DOHH2 (cell line): ENCODE measurements at regions not wholly inside any gene's neighbourhood (a gene's known extent, or its start where the extent isn't known, plus 50 kb on each side); places are given as distances from the start of the nearest gene placed in this dataset.

Source experiments
- H3F3A ChIP-seq: fragments of 200-600 bp; sonication (generic), shearing (Covaris generic); 2 replicates; pipeline ENCODE4 v1.6.0; 2016; ENCODE audit warnings: antibody characterized with exemption, mild to moderate bottlenecking; ENCODE audit not compliant: control insufficient read depth, insufficient read depth
- H3K27ac ChIP-seq: fragments of 200-600 bp; sonication (generic); 2 replicates; pipeline ENCODE4 v1.5.1; 2014; ENCODE audit warnings: low read depth, mild to moderate bottlenecking, low read length, moderate library complexity
- H3K27me3 ChIP-seq: fragments of 200-600 bp; sonication (generic); 2 replicates; pipeline ENCODE4 v1.6.1; 2014; ENCODE audit warnings: mild to moderate bottlenecking, low read length, mixed read lengths; ENCODE audit not compliant: control insufficient read depth
- H3K36me3 ChIP-seq: fragments of 200-600 bp; sonication (generic); 2 replicates; pipeline ENCODE4 v1.6.1; 2014; ENCODE audit warnings: mild to moderate bottlenecking, low read length, moderate library complexity, mixed read lengths; ENCODE audit not compliant: control insufficient read depth
- H3K4me1 ChIP-seq: fragments of 200-600 bp; sonication (generic); 2 replicates; pipeline ENCODE4 v1.6.1; 2014; ENCODE audit warnings: mild to moderate bottlenecking, low read length, mixed read lengths; ENCODE audit not compliant: control insufficient read depth
- H3K4me2 ChIP-seq: fragments of 200-600 bp; sonication (generic); 2 replicates; pipeline ENCODE4 v1.6.0; 2014; ENCODE audit warnings: mild to moderate bottlenecking, low read length, moderate library complexity
- H3K4me3 ChIP-seq: fragments of 200-600 bp; sonication (generic); 2 replicates; pipeline ENCODE4 v1.5.1; 2014; ENCODE audit warnings: mild to moderate bottlenecking, low read length, mixed read lengths
- H3K79me2 ChIP-seq: fragments of 200-600 bp; sonication (generic); 2 replicates; pipeline ENCODE4 v1.6.1; 2014; ENCODE audit warnings: mild to moderate bottlenecking, low read length, mixed read lengths; ENCODE audit not compliant: control insufficient read depth
- H3K9me2 ChIP-seq: fragments of 200-600 bp; sonication (generic); replicated peaks from 2 replicates; pipeline ENCODE4 v1.6.1; 2014; ENCODE audit warnings: mild to moderate bottlenecking, low read length, mixed read lengths; ENCODE audit not compliant: control insufficient read depth
- H3K9me3 ChIP-seq: fragments of 200-600 bp; sonication (generic); 2 replicates; pipeline ENCODE4 v1.6.1; 2014; ENCODE audit warnings: antibody characterized with exemption, low read length, mixed read lengths; ENCODE audit not compliant: control insufficient read depth, insufficient read depth
- H4K20me1 ChIP-seq: fragments of 200-600 bp; sonication (generic); 2 replicates; pipeline ENCODE4 v1.6.0; 2014; ENCODE audit warnings: low read depth, mild to moderate bottlenecking, antibody characterized with exemption, low read length, moderate library complexity; ENCODE audit not compliant: control insufficient read depth, insufficient read depth
- EZH2phosphoT487 ChIP-seq: fragments of 200-600 bp; sonication (generic); IDR thresholded peaks from 2 replicates; pipeline ENCODE4 v1.6.1; 2017; ENCODE audit warnings: borderline replicate concordance, mild to moderate bottlenecking, antibody characterized with exemption, low read length, moderate library complexity, mixed read lengths
- TF ChIP-seq, protein P1 (sequence below): fragments of 200-600 bp; sonication (generic); IDR thresholded peaks from one replicate; pipeline ENCODE4 v1.5.1; 2014; ENCODE audit warnings: antibody characterized with exemption, mild to moderate bottlenecking, low read depth, low read length; ENCODE audit not compliant: poor library complexity, severe bottlenecking

DNA sequence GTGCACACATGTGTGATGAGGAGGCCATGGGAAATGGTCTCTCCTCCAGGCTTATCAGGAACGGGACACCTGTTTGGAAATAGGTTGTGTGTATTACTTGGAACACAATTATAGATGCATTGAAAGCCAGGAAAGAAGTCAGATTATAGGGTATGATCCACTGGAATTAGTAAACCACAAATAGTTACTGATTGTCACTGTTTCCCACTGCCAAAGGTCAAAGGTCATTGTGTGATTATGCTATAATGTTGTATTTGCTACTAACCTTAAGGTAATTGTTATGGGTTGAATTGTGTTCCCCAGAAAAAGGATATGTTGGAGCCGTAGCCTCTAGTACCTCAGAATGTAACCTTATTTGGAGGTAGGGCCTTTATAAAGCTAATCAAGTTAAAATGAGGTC is 129.9 kb upstream of the FBXO33 start:
- TF ChIP-seq EZH2phosphoT487, result no peak
- TF ChIP-seq, protein P1, sequence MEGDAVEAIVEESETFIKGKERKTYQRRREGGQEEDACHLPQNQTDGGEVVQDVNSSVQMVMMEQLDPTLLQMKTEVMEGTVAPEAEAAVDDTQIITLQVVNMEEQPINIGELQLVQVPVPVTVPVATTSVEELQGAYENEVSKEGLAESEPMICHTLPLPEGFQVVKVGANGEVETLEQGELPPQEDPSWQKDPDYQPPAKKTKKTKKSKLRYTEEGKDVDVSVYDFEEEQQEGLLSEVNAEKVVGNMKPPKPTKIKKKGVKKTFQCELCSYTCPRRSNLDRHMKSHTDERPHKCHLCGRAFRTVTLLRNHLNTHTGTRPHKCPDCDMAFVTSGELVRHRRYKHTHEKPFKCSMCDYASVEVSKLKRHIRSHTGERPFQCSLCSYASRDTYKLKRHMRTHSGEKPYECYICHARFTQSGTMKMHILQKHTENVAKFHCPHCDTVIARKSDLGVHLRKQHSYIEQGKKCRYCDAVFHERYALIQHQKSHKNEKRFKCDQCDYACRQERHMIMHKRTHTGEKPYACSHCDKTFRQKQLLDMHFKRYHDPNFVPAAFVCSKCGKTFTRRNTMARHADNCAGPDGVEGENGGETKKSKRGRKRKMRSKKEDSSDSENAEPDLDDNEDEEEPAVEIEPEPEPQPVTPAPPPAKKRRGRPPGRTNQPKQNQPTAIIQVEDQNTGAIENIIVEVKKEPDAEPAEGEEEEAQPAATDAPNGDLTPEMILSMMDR, result no peak
- Histone ChIP-seq H3K36me3 (no peaks in the 10 kb centered on the region), H3K4me1 (no peaks in the 10 kb centered on the region), H3K4me3 (no peak overlapping the region), H3K79me2 (no peaks in the 10 kb centered on the region), H3K27me3 (no peaks in the 10 kb centered on the region), H3F3A (no peaks in the 10 kb centered on the region), H4K20me1 (no peaks in the 10 kb centered on the region), H3K9me2 (no peaks in the 10 kb centered on the region), H3K27ac (no peak overlapping the region), H3K4me2 (no peak overlapping the region), H3K9me3 (0 out of 2 replicates have a peak, but pooled peaks cover 4% of the 10 kb centered on the region)

- Histone ChIP-seq H3K9me2 (no peaks in the 10 kb centered on the region), H3K4me3 (no peak overlapping the region), H3K36me3 (no peaks in the 10 kb centered on the region), H3F3A (no peaks in the 10 kb centered on the region), H3K4me2 (no peak overlapping the region), H3K79me2 (no peaks in the 10 kb centered on the region), H3K27ac (no peak overlapping the region), H3K9me3 (0 out of 2 replicates have a peak, but pooled peaks cover 4% of the 10 kb centered on the region), H3K27me3 (no peaks in the 10 kb centered on the region), H3K4me1 (no peaks in the 10 kb centered on the region), H4K20me1 (no peaks in the 10 kb centered on the region)
- TF ChIP-seq EZH2phosphoT487, result no peak
- TF ChIP-seq, protein P1, result no peak
Observed at GRCh38 chr14:39558525-39558924, 126.3 kb upstream of the FBXO33 start.

GRCh38 chr14:39555749-39556148 is 123.5 kb upstream of the FBXO33 start:
- Histone ChIP-seq H3F3A (no peaks in the 10 kb centered on the region), H3K27ac (no peak overlapping the region), H3K4me2 (no peak overlapping the region), H3K36me3 (no peaks in the 10 kb centered on the region), H3K27me3 (no peaks in the 10 kb centered on the region), H3K4me3 (no peak overlapping the region), H3K4me1 (no peaks in the 10 kb centered on the region), H3K79me2 (no peaks in the 10 kb centered on the region), H3K9me3 (0 out of 2 replicates have a peak, but pooled peaks cover 4% of the 10 kb centered on the region), H3K9me2 (no peaks in the 10 kb centered on the region), H4K20me1 (no peaks in the 10 kb centered on the region)
- no peak for TF ChIP-seq EZH2phosphoT487
- TF ChIP-seq, protein P1, result no peak

- Histone ChIP-seq H3K27ac (no peak overlapping the region), H3K27me3 (no peaks in the 10 kb centered on the region), H3K9me2 (no peaks in the 10 kb centered on the region), H3K79me2 (no peaks in the 10 kb centered on the region), H4K20me1 (no peaks in the 10 kb centered on the region), H3K4me1 (no peaks in the 10 kb centered on the region), H3F3A (no peaks in the 10 kb centered on the region), H3K9me3 (0 out of 2 replicates have a peak, but pooled peaks cover 2% of the 10 kb centered on the region), H3K4me2 (no peak overlapping the region), H3K36me3 (no peaks in the 10 kb centered on the region), H3K4me3 (no peak overlapping the region)
- TF ChIP-seq EZH2phosphoT487, result no peak
- TF ChIP-seq, protein P1, result no peak
Observed at GRCh38 chr14:39554576-39554975, 122.3 kb upstream of the FBXO33 start.
